Epithelial cell of proximal tubule (primary cell): ENCODE measurements at regions not wholly inside any gene's neighbourhood (a gene's known extent, or its start where the extent isn't known, plus 50 kb on each side); places are given as distances from the start of the nearest gene placed in this dataset.

Experiments used
- DNase-seq: peaks from one replicate; pipeline ENCODE4 v3.0.0-alpha.2; 2011; ENCODE audit warnings: low read depth
- H3K4me3 ChIP-seq: 2 replicates; pipeline ENCODE4 v1.5.1; 2011; ENCODE audit warnings: low read depth, mild to moderate bottlenecking, low read length
- TF ChIP-seq, protein P1 (sequence below): conservative IDR thresholded peaks from 2 replicates; pipeline ENCODE4 v1.5.1; 2012; ENCODE audit warnings: low read depth, mild to moderate bottlenecking, low read length

DNA sequence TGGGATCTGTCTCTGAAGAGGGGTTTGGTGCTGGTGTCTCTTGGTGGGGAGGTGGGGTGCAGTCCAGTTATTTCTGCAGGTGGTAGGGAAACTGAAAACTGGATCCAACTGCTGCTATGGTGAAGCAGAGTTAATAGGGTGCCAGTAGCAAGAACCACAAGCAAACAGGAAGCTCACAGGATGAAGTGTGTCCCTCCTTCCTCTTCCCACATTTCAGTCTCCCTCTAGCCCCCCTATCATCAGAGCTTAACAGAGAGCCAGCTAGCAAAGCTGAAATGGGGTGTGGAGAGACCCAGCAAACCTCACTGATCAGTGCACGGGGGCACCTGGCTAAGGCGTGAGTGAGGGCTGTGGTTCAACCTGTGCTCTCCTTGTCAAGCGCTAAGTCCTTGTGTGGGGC is 69.1 kb upstream of the C12orf71 start:
- TF ChIP-seq, protein P1, sequence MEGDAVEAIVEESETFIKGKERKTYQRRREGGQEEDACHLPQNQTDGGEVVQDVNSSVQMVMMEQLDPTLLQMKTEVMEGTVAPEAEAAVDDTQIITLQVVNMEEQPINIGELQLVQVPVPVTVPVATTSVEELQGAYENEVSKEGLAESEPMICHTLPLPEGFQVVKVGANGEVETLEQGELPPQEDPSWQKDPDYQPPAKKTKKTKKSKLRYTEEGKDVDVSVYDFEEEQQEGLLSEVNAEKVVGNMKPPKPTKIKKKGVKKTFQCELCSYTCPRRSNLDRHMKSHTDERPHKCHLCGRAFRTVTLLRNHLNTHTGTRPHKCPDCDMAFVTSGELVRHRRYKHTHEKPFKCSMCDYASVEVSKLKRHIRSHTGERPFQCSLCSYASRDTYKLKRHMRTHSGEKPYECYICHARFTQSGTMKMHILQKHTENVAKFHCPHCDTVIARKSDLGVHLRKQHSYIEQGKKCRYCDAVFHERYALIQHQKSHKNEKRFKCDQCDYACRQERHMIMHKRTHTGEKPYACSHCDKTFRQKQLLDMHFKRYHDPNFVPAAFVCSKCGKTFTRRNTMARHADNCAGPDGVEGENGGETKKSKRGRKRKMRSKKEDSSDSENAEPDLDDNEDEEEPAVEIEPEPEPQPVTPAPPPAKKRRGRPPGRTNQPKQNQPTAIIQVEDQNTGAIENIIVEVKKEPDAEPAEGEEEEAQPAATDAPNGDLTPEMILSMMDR: no peak
- no peak overlapping the region for H3K4me3 ChIP-seq
- no peak for DNase-seq

DNA sequence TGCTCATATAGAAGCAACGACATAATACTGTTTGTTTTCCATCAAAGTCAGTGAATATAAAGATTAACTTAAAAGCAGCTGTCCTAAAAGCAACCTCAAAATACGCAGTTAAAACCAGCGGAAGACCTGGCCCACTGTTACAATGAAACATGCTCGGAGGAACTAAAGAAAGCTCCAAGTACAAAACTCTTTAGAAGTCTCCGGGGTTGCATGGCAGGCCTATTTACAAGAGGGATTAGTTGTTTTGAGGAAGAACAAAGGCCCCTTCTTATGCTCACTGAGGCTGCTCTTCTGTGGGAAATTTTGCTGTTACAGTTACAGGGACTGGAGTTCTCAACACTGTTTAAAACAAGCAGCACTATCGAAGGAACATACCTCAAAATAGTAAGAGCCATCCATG is 75.9 kb upstream of the C12orf71 start:
- TF ChIP-seq, protein P1: no peak
- DNase-seq: no peak
- no peak overlapping the region for H3K4me3 ChIP-seq

DNA sequence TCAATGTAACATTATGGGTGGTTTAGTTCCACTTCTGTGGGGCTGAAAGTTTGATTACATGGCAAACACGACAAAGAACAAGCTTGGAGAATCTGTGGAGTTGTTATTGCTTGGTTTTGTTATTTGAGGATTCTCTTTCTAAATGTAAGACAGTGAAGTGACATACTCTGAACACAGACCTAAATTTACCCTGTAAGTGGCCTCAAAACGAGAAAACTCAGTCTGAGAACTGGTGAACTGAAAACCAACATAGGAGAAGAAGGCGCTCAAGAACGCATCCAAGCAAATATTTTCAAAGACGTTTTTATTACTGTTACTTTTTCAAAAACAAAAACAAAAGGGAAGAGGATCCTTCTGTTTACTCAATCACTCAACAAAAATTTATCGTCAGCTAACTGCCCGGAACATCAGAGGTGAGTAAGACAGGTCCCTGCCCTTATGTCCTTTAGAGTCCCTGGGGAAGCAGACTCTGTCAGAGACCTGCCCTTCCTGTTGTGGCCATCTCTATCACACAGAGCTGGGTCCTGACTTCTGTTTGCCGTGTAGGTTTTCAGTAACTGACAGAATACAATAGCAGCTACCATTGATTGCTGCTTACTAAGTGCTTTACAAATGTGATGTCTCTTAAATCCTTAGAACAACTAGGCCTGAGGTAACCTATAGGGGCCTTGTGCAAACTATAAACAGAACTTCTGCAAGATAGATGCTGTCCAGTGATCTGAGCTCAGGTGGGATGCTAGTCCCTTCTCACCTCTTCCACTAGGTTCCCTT is 79.3 kb upstream of the C12orf71 start:
- no peak for DNase-seq
- H3K4me3 ChIP-seq: no peak overlapping the region
- TF ChIP-seq, protein P1: no peak

DNA sequence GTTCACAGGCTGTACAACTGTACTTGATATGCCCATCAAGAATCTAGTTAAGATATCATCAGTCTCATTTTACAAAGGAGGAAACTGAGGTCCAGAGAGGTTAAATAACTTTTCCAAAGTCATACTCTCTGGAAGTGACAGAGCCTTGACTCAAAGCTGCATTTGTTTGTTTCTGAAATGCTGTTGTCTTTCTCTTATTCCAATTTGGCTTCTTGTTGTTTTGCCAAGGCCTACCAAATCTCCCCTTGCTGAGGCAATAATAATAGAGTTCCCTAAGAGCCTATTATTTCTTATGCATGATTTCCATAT is 79.8 kb upstream of the C12orf71 start:
- no peak for DNase-seq
- TF ChIP-seq, protein P1: no peak
- H3K4me3 ChIP-seq: no peak overlapping the region

DNA sequence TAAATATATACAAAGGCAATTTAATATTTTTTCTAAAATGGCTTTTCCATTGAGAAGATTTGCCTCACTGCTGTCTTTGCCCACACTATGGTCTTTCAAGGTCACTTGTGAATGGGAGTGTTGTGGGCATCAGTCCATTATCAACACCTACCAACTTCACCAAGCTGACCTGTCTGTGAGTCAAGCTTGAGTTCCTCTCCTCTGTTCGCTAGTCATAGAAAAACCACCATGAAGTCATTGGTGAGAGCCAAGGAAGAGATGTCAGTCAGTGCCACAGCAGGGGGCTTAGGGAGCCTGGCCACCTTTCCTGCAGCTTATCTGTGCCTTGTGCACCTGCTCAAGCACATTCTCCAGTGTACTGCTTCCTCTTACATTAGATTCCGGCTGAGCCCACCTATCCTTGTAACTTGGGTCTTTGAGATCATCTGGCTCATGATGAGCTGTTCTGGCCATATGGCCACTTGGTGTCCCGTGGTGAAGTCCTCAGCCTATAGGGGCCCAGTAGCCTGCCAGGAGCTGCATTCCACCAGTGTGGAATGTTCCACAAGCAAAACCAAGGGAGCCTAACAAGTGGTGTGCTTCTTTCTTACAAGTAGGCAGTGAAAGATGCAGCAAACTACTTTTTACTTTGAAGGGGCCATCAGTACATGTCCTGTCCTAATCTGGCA is 80.8 kb upstream of the C12orf71 start:
- no peak overlapping the region for H3K4me3 ChIP-seq
- TF ChIP-seq, protein P1: no peak
- DNase-seq: no peak

DNA sequence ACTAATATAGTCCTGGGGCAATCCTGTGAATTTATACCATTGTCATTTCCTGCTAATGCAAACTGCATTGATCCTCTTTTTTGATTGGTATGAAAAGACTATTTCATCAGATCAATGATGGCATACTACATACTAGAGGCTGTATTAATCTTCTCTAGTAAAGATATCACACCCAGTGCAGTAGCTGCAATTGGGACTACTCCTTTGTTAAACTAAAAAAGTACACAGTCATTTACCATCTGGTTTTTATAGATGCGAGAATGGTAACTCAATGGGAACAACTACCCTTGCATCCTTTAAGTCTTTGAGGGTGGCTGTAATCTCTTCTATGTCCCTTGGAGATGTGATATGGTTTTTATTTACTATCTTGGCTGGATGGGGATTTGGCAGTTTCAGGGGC is 80.2 kb upstream of the STK38L start:
- DNase-seq: no peak
- TF ChIP-seq, protein P1: no peak
- H3K4me3 ChIP-seq: no peak overlapping the region
